ENCODE measurements at regions not wholly inside any gene's neighbourhood (a gene's known extent, or its start where the extent isn't known, plus 50 kb on each side); places are given as distances from the start of the nearest gene placed in this dataset. TPM values are rescaled to one million over a fixed set of nuclear protein-coding genes. Genes with fewer than 3 reads are reported as not detected.
"Not testable (repeated sequence)": the region's sequence is repeated elsewhere in the genome, so short reads cannot be mapped to it uniquely, and the experiment has no call there.

GRCh38 chrY:11214851-11215250, 1486.2 kb upstream of the USP9Y start:
- H3K27ac ChIP-seq (ENCODE audit: low read depth, low read length); H4K8ac ChIP-seq (ENCODE audit: extremely low read depth, insufficient read depth, low read length); H3K79me1 ChIP-seq (ENCODE audit: low read depth, low read length); H3K4me3 ChIP-seq (ENCODE audit: extremely low read depth in 1 of 4, insufficient read depth in 2 of 4, low read depth in 3 of 4, low read length in 4 of 4); H3K9ac ChIP-seq (replicated peaks in 1 of 4; ENCODE audit: extremely low read depth in 1 of 4, low read depth in 3 of 4, low read length in 3 of 4); H3K23me2 ChIP-seq (ENCODE audit: low read depth, low read length); CTCF ChIA-PET (ENCODE audit: partially characterized antibody); H3K14ac ChIP-seq (ENCODE audit: insufficient read length); H2BK5ac ChIP-seq (ENCODE audit: low read depth, low read length); H3K79me2 ChIP-seq (ENCODE audit: control insufficient read depth in 1 of 2, insufficient read depth in 2 of 2, low read length in 2 of 2); H4K5ac ChIP-seq (ENCODE audit: insufficient read length, low read depth, low read length); H2BK20ac ChIP-seq (ENCODE audit: low read length); POLR2A ChIA-PET (ENCODE audit: partially characterized antibody); H2AK5ac ChIP-seq (ENCODE audit: low read depth, low read length); H3K4me1 ChIP-seq (replicated peaks in 1 of 4; ENCODE audit: control insufficient read depth in 3 of 4, insufficient read depth in 4 of 4, low read length in 3 of 4); DNase-seq (ENCODE audit: low read depth in 1 of 2, low spot score in 2 of 2); H3K36me3 ChIP-seq (ENCODE audit: control insufficient read depth in 2 of 4, insufficient read depth in 4 of 4, low read length in 3 of 4); H4K91ac ChIP-seq (replicated peaks; ENCODE audit: insufficient read length, low read length); H3K23ac ChIP-seq (ENCODE audit: insufficient read length); H2AFZ ChIP-seq (ENCODE audit: low read length); FAIRE-seq; H3K56ac ChIP-seq (replicated peaks; ENCODE audit: insufficient read length, low read depth, low read length); H2BK120ac ChIP-seq (replicated peaks; ENCODE audit: low read depth, low read length); H2BK15ac ChIP-seq (ENCODE audit: low read length); H3K18ac ChIP-seq (ENCODE audit: extremely low read depth, low read length); H3K4me2 ChIP-seq (ENCODE audit: insufficient read depth in 1 of 2, low read depth in 2 of 2, low read length in 2 of 2); H4K20me1 ChIP-seq (replicated peaks in 1 of 2; ENCODE audit: control insufficient read depth in 1 of 2, insufficient read depth in 2 of 2, low read length in 2 of 2); H2BK12ac ChIP-seq (ENCODE audit: low read depth, low read length); H3K4ac ChIP-seq (replicated peaks; ENCODE audit: insufficient read length, low read depth, low read length); H3K27me3 ChIP-seq (replicated peaks in 1 of 4; ENCODE audit: control insufficient read depth in 3 of 4, extremely low read depth in 1 of 4, insufficient read depth in 3 of 4, low read length in 3 of 4): not testable (repeated sequence)
- 100% methylated on average over 5 of the region's 20 CpGs; no CpG with 5 or more reads in 1 of the 2 experiments for WGBS, 2 experiments (ENCODE audit: extremely low coverage in 1 of 2, insufficient coverage in 1 of 2, insufficient read length in 1 of 2, insufficient replicate concordance in 2 of 2, low coverage in 1 of 2, low lambda C conversion rate in 2 of 2, missing lambda C conversion rate in 1 of 2)
- peaks cover 3 to 16% of the 10 kb centered on the region in 2 experiments; a peak in 3 of 4 replicates for H3K9me3 ChIP-seq (ENCODE audit: insufficient read depth in 2 of 2, low read depth in 1 of 2, low read length in 1 of 2)

Small RNA genes lying in the stretch of these regions (small RNA-seq; reads per million reads assigned to genes)
- gene AC134878.1 (ENCODE audit: insufficient read depth) (not detected), gene AC140113.1 (ENCODE audit: insufficient read depth) (not detected), gene AC140113.2 (ENCODE audit: insufficient read depth) (not detected), gene AC140113.3 (ENCODE audit: insufficient read depth) (not detected), gene AC140113.4 (ENCODE audit: insufficient read depth) (not detected), gene ANKRD20A6P (ENCODE audit: insufficient read depth) (not detected)

Data from H1 (cell line).